Liver (tissue), 8 donors: ENCODE measurements at regions not wholly inside any gene's neighbourhood (a gene's known extent, or its start where the extent isn't known, plus 50 kb on each side); places are given as distances from the start of the nearest gene placed in this dataset.

Experiments
- DNase-seq: peaks from one replicate; pipeline ENCODE4 v3.0.0-alpha.2; 2017; ENCODE audit warnings: low spot score
- H3K27ac ChIP-seq, 2 donors: one replicate each; pipeline ENCODE4 v1.7.0; 2013; ENCODE audit warnings: inconsistent platforms in 2 of 2, low read length in 2 of 2, control low read depth in 1 of 2, low read depth in 1 of 2, mild to moderate bottlenecking in 1 of 2
- H3K27me3 ChIP-seq, 4 donors: one replicate each; pipeline versions ENCODE4 v1.6.1 to v1.7.0; 2013; ENCODE audit warnings: low read length in 3 of 4, inconsistent platforms in 1 of 4, mild to moderate bottlenecking in 1 of 4, moderate library complexity in 1 of 4; ENCODE audit not compliant: control insufficient read depth in 4 of 4, insufficient read depth in 4 of 4
- H3K36me3 ChIP-seq, 4 donors: one replicate each; pipeline versions ENCODE4 v1.6.1 to v1.7.0; 2013; ENCODE audit warnings: low read length in 3 of 4, mild to moderate bottlenecking in 3 of 4, low read depth in 1 of 4, moderate library complexity in 1 of 4; ENCODE audit not compliant: control insufficient read depth in 4 of 4, insufficient read depth in 3 of 4
- H3K4me1 ChIP-seq, 4 donors: one replicate each; pipeline versions ENCODE4 v1.6.1 to v1.7.0; 2013; ENCODE audit warnings: low read length in 3 of 4, mild to moderate bottlenecking in 3 of 4, moderate library complexity in 1 of 4; ENCODE audit not compliant: control insufficient read depth in 4 of 4, insufficient read depth in 4 of 4
- H3K4me3 ChIP-seq, 3 donors: one replicate each; pipeline versions ENCODE4 v1.6.1 to v1.7.0; 2013; ENCODE audit warnings: low read length in 3 of 3, control low read depth in 1 of 3, low read depth in 1 of 3, mild to moderate bottlenecking in 1 of 3
- H3K9ac ChIP-seq, 2 donors: one replicate each; pipeline ENCODE4 v1.7.0; 2013; ENCODE audit warnings: low read length in 2 of 2, mild to moderate bottlenecking in 2 of 2, moderate library complexity in 2 of 2, control low read depth in 1 of 2, low read depth in 1 of 2
- H3K9me3 ChIP-seq, 4 donors: one replicate each; pipeline versions ENCODE4 v1.6.1 to v1.7.0; 2013; ENCODE audit warnings: low read length in 3 of 4; ENCODE audit not compliant: control insufficient read depth in 4 of 4
- EGR1 ChIP-seq, 2 donors: IDR thresholded peaks; 2 replicates each; pipeline ENCODE4 v1.6.1; 2016 to 2018; ENCODE audit warnings: antibody characterized with exemption in 2 of 2, low read depth in 2 of 2
- FOXA2 ChIP-seq: IDR thresholded peaks from 2 replicates; pipeline ENCODE4 v1.6.1; 2016; ENCODE audit warnings: antibody characterized with exemption
- GABPA ChIP-seq, 2 donors: IDR thresholded peaks in 1 of 2; conservative IDR thresholded peaks in 1 of 2; 2 replicates each; pipeline ENCODE4 v1.6.1; 2016; ENCODE audit warnings: antibody characterized with exemption in 2 of 2, mild to moderate bottlenecking in 1 of 2, moderate library complexity in 1 of 2
- HNF4G ChIP-seq: IDR thresholded peaks from 2 replicates; pipeline ENCODE4 v1.6.1; 2016; ENCODE audit warnings: antibody characterized with exemption
- JUND ChIP-seq, 2 donors: IDR thresholded peaks; 2 replicates each; pipeline ENCODE4 v1.6.1; 2016; ENCODE audit warnings: antibody characterized with exemption in 2 of 2
- RXRA ChIP-seq, 2 donors: IDR thresholded peaks; 2 replicates each; pipeline ENCODE4 v1.6.1; 2017 to 2018; ENCODE audit warnings: antibody characterized with exemption in 2 of 2, mild to moderate bottlenecking in 1 of 2
- SP1 ChIP-seq: IDR thresholded peaks from 2 replicates; pipeline ENCODE4 v1.6.1; 2018; ENCODE audit warnings: antibody characterized with exemption, mild to moderate bottlenecking
- TAF1 ChIP-seq: conservative IDR thresholded peaks from 2 replicates; pipeline ENCODE4 v1.6.1; 2016; ENCODE audit warnings: antibody characterized with exemption, mild to moderate bottlenecking
- YY1 ChIP-seq: IDR thresholded peaks from 2 replicates; pipeline ENCODE4 v1.6.1; 2016; ENCODE audit warnings: antibody characterized with exemption, mild to moderate bottlenecking
- WGBS: extraction: QIAGEN DNeasy Blood & Tissue Kit; methylation state at CpG from one replicate; pipeline ENCODE4 v1.1.7; 2013; 5-methylcytosine and 5-hydroxymethylcytosine counted together
- TF ChIP-seq, protein P1 (sequence below): IDR thresholded peaks from 2 replicates; pipeline ENCODE4 v1.6.1; 2016; ENCODE audit warnings: antibody characterized with exemption
- TF ChIP-seq, protein P2 (sequence below): IDR thresholded peaks from 2 replicates; pipeline ENCODE4 v1.6.1; 2016; ENCODE audit warnings: antibody characterized with exemption, mild to moderate bottlenecking
- TF ChIP-seq, protein P3 (sequence below): IDR thresholded peaks from 2 replicates; pipeline ENCODE4 v1.6.1; 2016; ENCODE audit warnings: antibody characterized with exemption
- TF ChIP-seq, protein P4 (sequence below): IDR thresholded peaks from 2 replicates; pipeline ENCODE4 v1.6.1; 2016; ENCODE audit warnings: antibody characterized with exemption
- TF ChIP-seq, protein P5 (sequence below): fragments of 150-350 bp; IDR thresholded peaks from 2 replicates; pipeline ENCODE4 v1.5.1; 2017; ENCODE audit warnings: improper control_type of control experiment, low read depth, low read length; ENCODE audit not compliant: missing input control
- donor health status: healthy.
- donor health status: healthy.
- donor health status: healthy.
- donor health status: healthy.
- donor health status: healthy.

DNA sequence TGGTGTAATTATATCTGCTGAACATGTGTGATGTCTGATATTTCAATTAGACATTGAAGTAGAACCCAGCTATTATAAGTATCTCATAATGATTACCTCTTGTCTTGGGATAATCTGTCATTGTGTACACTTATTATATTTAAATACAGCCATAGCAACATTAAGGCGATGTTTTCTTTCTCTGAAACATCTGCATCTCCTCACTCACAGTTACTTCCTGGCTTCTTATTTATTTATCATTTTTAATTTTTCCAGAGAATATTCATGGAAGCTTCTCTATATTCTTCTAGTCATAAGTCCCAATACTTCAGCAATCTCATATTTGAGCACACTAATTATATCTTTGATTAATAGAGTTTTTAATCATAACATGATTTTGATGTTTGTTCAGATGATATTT lies 103.8 kb upstream of the FBN2 start:
- TF ChIP-seq, protein P1, sequence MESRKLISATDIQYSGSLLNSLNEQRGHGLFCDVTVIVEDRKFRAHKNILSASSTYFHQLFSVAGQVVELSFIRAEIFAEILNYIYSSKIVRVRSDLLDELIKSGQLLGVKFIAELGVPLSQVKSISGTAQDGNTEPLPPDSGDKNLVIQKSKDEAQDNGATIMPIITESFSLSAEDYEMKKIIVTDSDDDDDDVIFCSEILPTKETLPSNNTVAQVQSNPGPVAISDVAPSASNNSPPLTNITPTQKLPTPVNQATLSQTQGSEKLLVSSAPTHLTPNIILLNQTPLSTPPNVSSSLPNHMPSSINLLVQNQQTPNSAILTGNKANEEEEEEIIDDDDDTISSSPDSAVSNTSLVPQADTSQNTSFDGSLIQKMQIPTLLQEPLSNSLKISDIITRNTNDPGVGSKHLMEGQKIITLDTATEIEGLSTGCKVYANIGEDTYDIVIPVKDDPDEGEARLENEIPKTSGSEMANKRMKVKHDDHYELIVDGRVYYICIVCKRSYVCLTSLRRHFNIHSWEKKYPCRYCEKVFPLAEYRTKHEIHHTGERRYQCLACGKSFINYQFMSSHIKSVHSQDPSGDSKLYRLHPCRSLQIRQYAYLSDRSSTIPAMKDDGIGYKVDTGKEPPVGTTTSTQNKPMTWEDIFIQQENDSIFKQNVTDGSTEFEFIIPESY: no peak
- TF ChIP-seq, protein P2, sequence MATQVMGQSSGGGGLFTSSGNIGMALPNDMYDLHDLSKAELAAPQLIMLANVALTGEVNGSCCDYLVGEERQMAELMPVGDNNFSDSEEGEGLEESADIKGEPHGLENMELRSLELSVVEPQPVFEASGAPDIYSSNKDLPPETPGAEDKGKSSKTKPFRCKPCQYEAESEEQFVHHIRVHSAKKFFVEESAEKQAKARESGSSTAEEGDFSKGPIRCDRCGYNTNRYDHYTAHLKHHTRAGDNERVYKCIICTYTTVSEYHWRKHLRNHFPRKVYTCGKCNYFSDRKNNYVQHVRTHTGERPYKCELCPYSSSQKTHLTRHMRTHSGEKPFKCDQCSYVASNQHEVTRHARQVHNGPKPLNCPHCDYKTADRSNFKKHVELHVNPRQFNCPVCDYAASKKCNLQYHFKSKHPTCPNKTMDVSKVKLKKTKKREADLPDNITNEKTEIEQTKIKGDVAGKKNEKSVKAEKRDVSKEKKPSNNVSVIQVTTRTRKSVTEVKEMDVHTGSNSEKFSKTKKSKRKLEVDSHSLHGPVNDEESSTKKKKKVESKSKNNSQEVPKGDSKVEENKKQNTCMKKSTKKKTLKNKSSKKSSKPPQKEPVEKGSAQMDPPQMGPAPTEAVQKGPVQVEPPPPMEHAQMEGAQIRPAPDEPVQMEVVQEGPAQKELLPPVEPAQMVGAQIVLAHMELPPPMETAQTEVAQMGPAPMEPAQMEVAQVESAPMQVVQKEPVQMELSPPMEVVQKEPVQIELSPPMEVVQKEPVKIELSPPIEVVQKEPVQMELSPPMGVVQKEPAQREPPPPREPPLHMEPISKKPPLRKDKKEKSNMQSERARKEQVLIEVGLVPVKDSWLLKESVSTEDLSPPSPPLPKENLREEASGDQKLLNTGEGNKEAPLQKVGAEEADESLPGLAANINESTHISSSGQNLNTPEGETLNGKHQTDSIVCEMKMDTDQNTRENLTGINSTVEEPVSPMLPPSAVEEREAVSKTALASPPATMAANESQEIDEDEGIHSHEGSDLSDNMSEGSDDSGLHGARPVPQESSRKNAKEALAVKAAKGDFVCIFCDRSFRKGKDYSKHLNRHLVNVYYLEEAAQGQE: no peak
- TF ChIP-seq FOXA2 (no peak), GABPA (IDR thresholded peaks at IDR 0.05 in 1 of 2, conservative IDR thresholded peaks at IDR 0.05 in 1 of 2) (no peak), EGR1 (IDR thresholded peaks at IDR 0.05; ENCODE audit: low read depth in 2 of 2) (no peak), SP1 (no peak), JUND (IDR thresholded peaks at IDR 0.05) (no peak), TAF1 (no peak), YY1 (no peak), HNF4G (no peak), RXRA (IDR thresholded peaks at IDR 0.05) (no peak)
- TF ChIP-seq, protein P3, sequence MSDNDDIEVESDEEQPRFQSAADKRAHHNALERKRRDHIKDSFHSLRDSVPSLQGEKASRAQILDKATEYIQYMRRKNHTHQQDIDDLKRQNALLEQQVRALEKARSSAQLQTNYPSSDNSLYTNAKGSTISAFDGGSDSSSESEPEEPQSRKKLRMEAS: no peak
- TF ChIP-seq, protein P4, sequence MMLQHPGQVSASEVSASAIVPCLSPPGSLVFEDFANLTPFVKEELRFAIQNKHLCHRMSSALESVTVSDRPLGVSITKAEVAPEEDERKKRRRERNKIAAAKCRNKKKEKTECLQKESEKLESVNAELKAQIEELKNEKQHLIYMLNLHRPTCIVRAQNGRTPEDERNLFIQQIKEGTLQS: no peak
- TF ChIP-seq, protein P5, sequence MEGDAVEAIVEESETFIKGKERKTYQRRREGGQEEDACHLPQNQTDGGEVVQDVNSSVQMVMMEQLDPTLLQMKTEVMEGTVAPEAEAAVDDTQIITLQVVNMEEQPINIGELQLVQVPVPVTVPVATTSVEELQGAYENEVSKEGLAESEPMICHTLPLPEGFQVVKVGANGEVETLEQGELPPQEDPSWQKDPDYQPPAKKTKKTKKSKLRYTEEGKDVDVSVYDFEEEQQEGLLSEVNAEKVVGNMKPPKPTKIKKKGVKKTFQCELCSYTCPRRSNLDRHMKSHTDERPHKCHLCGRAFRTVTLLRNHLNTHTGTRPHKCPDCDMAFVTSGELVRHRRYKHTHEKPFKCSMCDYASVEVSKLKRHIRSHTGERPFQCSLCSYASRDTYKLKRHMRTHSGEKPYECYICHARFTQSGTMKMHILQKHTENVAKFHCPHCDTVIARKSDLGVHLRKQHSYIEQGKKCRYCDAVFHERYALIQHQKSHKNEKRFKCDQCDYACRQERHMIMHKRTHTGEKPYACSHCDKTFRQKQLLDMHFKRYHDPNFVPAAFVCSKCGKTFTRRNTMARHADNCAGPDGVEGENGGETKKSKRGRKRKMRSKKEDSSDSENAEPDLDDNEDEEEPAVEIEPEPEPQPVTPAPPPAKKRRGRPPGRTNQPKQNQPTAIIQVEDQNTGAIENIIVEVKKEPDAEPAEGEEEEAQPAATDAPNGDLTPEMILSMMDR: no peak
- peaks cover 0 to 4% (median 0%) of the 10 kb centered on the region in 4 donors for H3K27me3 ChIP-seq
- H3K9me3 ChIP-seq: no peaks in the 10 kb centered on the region
- no peak overlapping the region for H3K27ac ChIP-seq
- no peak for DNase-seq
- H3K4me1 ChIP-seq: no peaks in the 10 kb centered on the region
- WGBS: 74% methylated on average over 1 of the region's 1 CpG
- H3K4me3 ChIP-seq: no peak overlapping the region
- H3K36me3 ChIP-seq: no peaks in the 10 kb centered on the region
- no peak overlapping the region for H3K9ac ChIP-seq

DNA sequence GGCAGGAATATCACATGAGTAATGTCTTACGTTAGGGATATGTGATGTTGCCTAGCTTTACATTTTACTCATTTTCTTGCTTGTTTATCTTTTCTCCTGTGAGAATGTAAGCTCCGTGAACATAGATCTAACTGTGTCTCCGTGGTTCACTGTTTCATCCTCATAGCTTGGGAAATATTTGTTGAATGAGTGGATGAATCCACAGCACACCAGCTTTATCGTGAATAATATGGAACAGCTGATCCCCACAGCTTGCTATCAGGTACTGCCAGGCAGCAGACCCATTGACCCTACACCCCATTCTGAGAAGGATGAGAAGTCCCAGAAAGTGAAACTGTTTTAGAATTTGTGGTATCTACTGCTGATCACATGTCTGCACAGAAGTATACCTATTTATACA lies 106.8 kb upstream of the FBN2 start:
- WGBS: 56% methylated on average over 4 of the region's 4 CpGs
- no peak overlapping the region for H3K9ac ChIP-seq

More for the DNA sequence above, 106.8 kb upstream of the FBN2 start:
- Histone ChIP-seq H3K27ac (no peak overlapping the region), H3K36me3 (no peaks in the 10 kb centered on the region), H3K27me3 (peaks cover 0 to 4% (median 0%) of the 10 kb centered on the region in 4 donors), H3K4me3 (no peak overlapping the region), H3K9me3 (no peaks in the 10 kb centered on the region), H3K4me1 (no peaks in the 10 kb centered on the region)
- no peak for TF ChIP-seq YY1
- TF ChIP-seq, protein P1: no peak
- TF ChIP-seq, protein P5: no peak
- TF ChIP-seq TAF1: no peak
- DNase-seq: no peak
